SK-MEL-5 (cell line): ENCODE measurements at regions not wholly inside any gene's neighbourhood (a gene's known extent, or its start where the extent isn't known, plus 50 kb on each side); places are given as distances from the start of the nearest gene placed in this dataset.
"Not testable (repeated sequence)": the region's sequence is repeated elsewhere in the genome, so short reads cannot be mapped to it uniquely, and the experiment has no call there.

Experiments
- DNase-seq: peaks from one replicate; pipeline ENCODE4 v3.0.0-alpha.2; 2016; ENCODE audit warnings: low read depth, low spot score
- in situ Hi-C: cut with HindIII; loops from 2 replicates; pipeline ENCODE4 v1.10.0; 2016; ENCODE audit warnings: low sequenced_read_pairs, high pct_unique_total_duplicates, low pct_unique_long_range_greater_than_20kb

DNA sequence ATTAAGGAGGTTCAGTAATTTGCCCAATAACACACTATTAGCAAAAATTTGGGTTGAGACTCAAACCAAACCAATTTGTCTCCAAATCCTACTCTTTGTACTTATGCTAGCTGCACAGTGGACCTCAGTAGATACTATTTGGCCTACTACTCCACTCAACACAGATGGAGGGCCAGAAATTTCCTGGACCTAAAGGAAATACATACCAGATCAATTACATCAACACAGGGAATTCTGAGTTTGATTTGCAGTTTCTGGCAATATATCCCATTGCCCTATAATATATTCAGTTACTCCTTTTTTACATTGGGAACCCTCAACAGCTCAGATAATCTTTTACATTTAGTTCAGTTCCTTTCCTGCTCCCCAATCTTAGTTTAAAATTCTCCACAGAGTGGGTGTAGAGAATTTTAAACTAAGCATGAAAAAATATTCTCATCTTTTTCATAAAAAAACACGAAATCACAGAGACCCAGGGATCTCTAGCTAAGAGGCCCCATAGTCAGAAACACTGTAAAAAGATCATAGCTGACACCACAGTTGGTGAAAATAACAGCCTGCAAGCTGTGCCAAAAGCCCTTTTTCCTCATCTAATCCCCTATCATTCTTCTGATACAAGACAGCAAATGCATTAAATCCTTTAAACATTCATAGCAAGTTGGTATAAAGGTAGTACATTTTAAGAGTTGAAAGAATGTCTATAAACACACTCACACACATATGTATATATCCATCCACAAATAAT, 317.7 kb upstream of the ESRRG start:
- no peak for DNase-seq
- in situ Hi-C loops, result no loop called here

DNA sequence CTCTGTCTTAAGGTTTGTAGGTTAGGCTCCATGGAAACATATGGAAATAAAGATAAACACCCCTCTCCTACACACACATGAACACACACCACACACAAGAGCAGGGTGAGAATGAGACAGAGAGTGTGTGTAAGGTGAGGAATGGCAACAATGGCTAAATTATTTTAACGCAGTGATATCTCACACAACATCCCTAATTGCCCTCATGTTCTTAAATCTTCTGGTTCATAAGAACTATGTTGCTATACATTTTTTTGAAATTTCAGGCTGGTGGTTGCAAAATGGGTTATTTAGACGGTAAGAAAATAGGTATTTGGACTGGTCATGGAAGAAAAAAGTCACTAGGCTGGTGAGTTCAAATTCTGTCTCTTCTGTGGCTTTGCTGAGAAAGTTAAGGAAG, 316.7 kb upstream of the ESRRG start:
- no peak for DNase-seq
- in situ Hi-C loops, result no loop called here

GRCh38 chr1:217039139-217039538, 315.9 kb upstream of the ESRRG start:
- in situ Hi-C loops, DNase-seq: not testable (repeated sequence)

DNA sequence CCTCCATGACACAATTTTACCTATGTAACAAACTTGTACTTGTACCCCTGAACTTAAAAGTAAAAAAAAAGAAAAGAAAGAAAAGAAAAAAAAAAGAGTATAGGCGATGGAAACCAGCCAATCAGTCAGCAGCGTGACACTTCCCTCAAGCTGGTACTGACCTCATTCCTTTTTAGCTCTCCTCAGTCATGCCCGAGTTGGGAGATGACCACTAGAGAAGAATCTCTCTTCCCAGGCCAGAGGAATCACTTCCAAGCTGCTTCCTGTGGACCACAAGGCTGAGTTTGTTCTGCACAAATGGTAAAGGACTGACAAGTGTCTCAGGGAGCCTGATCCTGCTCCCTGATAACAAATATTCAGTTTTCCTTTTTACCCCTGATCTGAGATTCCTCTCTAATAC, 313.5 kb upstream of the ESRRG start:
- in situ Hi-C loops, result no loop called here

DNA sequence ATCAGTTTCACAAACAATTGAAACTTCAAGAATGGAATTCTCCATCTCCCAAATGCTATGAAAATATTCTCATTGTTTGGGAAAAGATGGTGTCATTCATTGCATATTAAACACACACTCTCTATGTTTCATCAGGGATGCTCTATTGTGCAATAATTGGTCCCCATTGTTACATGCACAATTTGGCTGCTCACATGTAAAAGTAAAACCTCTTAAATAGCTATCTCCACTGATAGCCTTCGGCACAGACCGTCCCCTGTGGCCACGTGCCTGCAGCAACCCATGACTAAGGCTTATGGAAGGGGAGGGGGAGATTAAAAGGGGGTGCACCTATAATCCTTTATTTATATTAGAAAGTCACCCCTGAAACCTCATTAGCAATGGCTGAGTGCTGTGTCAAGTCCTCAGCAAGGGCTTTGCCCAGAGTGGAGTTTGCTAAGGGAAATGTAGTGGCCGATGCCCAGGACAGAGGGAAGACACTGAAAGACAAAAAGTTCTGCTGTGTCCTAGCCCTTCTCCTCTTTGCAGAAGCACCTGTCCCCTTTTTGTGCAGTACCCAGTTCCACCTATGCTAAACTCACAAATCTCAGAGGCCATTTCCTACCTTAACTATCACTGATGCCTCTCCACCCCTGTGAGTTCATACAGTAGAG, 309.6 kb upstream of the ESRRG start:
- in situ Hi-C loops, result no loop called here

More for the DNA sequence above, 313.5 kb upstream of the ESRRG start:
- no peak for DNase-seq

GRCh38 chr1:217029281-217030157, 306.3 kb upstream of the ESRRG start:
- no peak for DNase-seq

More for the DNA sequence above, 309.6 kb upstream of the ESRRG start:
- DNase-seq, result no peak

DNA sequence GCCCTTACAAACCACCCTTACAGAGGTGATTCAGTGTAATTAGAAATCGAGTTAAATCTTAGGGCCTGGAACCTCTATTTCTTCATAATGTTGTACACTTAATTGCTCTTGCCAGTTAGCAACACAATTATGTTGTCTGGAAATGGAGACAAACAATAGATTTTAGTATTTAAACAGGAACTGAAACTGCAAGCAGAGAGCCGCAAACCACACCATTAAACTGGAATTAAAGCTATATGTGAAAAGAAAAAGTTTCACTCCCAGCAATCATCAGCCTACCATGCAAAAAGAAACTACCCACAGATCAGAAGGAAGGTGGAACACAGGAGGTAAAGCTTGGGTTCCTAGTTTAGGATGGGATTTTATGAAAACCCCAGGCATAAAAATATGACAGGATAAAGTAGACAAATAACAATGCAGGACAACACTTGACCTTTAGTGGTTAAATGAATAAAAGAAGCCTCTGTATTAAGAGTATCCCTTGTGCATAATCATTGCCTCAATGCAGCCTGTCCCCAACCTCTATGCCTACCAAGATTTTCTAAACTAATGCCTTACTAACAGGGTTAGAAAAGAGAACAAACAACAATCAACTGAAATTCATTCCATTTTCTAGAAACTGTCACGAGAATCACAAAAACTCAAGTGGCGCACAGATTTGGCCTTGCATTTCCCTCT, 304.3 kb upstream of the ESRRG start:
- in situ Hi-C loops, result no loop called here
- peak; percentile 78 for DNase-seq

More at GRCh38 chr1:217029281-217030157, 306.3 kb upstream of the ESRRG start:
- in situ Hi-C loops, result no loop called here

DNA sequence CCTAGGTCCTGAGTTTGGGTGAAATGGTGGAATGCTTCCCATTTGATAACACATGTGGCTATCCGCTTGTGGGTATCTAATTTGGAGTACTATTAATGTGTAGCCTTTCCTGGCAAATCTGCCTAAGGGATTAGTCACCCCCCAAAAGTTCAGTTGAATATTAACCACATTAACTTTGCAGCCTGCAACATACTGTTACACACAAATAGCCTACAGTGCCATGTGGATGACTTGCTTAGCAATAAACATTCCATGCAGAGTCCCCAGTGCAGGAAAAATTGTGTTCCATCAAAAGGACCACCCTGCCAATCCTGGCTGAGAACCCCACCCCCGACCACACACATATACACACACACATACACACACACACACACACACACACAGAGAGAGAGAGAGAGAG, 303.3 kb upstream of the ESRRG start:
- in situ Hi-C loops, result no loop called here
- DNase-seq, result no peak

DNA sequence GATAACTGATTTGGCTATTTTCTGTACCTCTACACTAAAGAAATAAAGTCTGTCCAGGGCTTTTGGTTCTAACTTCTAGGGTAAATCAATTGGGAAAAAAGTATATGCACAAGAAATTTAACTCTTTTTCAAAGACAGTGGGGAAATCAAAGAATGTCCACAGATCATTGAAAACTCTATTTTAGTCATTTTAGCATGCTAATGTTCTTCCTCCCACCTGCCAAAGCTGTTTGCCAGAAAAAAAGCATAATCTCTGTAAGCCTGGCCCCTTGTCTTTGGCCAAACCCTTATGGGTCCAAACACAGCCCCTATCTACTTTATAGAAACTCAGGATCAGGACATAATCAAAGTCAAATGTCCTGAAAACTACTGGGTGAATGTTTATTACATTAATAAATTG, 302.2 kb upstream of the ESRRG start:
- in situ Hi-C loops, result no loop called here
- no peak for DNase-seq

DNA sequence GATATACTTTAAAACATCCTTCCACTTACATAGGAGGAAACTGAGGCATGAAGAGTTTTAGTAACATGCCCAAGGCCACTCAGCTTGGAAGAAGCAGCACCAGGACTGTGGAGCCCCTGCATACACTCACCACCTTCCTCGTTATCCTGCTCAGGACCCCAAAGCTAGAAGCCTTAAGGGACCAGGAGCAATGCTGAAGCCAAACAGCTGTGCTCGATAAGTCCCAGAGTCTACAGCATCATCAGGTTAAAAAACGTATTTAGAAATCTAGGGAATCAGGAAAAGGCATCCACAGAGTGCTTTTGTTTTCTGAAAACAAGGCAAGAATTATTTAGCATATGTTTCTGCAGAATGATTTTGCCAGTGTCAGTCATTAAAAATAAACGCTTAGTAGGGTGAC, 301.7 kb upstream of the ESRRG start:
- no peak for DNase-seq
- in situ Hi-C loops, result no loop called here

- in situ Hi-C loops, result no loop called here
- DNase-seq, result no peak
Observed at GRCh38 chr1:217021956-217022355, 298.7 kb upstream of the ESRRG start.

DNA sequence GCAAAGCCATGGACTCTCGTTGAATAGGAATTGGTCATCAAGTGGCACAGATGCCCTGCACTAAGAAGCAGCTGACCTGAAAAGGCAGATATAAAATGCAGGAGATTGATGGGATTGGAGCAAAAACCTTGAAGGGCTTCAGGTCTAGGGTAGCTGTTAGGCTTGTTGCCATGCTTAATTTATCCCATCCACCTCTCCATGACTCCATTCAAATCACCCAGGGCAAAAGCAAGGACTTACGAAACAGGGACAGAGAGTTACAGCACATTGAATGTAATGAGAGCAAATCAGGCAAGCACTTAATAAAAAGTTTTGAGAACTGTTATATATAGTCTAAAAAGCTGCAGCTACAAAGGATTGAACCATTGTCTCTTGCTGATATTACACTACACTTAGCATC, 298.2 kb upstream of the ESRRG start:
- DNase-seq, result no peak
- in situ Hi-C loops, result no loop called here

GRCh38 chr1:217019475-217019874, 296.2 kb upstream of the ESRRG start:
- in situ Hi-C loops, result no loop called here
- DNase-seq, result no peak

GRCh38 chr1:217018648-217019047, 295.4 kb upstream of the ESRRG start:
- no peak for DNase-seq
- in situ Hi-C loops, result no loop called here

GRCh38 chr1:217017165-217017564, 293.9 kb upstream of the ESRRG start:
- DNase-seq, result no peak
- in situ Hi-C loops, result no loop called here

GRCh38 chr1:217014066-217014465, 290.8 kb upstream of the ESRRG start:
- DNase-seq, result no peak
- in situ Hi-C loops, result no loop called here

- in situ Hi-C loops, result no loop called here
- no peak for DNase-seq
Observed at GRCh38 chr1:217012659-217013058, 289.4 kb upstream of the ESRRG start.

DNA sequence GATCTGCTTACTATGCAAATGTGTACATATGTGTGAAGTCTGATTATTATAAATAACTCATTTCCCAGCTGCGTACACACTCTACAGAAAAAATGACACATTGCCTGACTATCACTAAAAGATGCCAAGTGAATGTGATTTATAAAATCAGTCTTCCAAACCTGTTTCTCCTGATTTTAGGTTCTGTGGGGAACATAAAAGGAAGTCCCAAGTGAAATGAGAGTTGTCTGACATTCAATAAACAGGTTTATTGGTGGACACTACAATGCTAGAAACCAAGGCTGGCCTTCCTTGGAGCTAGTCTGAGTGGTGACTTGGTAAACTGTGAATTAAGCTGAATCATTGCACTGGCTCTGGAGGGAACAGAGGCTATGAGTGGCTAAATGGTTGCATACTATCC, 287.9 kb upstream of the ESRRG start:
- in situ Hi-C loops, result no loop called here
- DNase-seq, result no peak
